GM04503 (cell line): ENCODE measurements at regions not wholly inside any gene's neighbourhood (a gene's known extent, or its start where the extent isn't known, plus 50 kb on each side); places are given as distances from the start of the nearest gene placed in this dataset.

Experiments
- DNase-seq: peaks from one replicate; pipeline ENCODE4 v3.0.0-alpha.2; 2012; ENCODE audit warnings: low read depth

GRCh38 chr3:124545891-124546290, 184.4 kb upstream of the UMPS start:
- DNase-seq = no peak

GRCh38 chr3:124552224-124552623, 178.0 kb upstream of the UMPS start:
- DNase-seq = no peak

GRCh38 chr3:124553178-124553577, 177.1 kb upstream of the UMPS start:
- no peak for DNase-seq

DNA sequence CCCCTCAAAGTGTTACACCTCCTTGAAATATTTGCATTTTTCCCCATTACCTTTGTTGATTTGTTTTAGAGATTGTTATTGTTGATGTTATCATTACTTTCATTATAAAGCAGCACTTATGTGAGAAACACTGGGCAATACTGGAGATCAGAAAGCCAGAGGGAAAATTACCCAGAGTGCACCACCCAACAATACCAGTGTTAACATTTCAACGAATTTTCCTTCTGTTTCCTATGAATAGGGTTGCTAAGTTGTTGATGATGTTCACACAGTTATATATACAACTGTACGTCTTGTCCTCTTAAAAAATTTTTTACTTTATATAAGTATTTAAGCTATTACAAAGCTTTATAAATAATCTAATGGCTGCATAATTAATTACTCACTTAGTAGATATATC, 173.6 kb upstream of the UMPS start:
- DNase-seq = no peak

DNA sequence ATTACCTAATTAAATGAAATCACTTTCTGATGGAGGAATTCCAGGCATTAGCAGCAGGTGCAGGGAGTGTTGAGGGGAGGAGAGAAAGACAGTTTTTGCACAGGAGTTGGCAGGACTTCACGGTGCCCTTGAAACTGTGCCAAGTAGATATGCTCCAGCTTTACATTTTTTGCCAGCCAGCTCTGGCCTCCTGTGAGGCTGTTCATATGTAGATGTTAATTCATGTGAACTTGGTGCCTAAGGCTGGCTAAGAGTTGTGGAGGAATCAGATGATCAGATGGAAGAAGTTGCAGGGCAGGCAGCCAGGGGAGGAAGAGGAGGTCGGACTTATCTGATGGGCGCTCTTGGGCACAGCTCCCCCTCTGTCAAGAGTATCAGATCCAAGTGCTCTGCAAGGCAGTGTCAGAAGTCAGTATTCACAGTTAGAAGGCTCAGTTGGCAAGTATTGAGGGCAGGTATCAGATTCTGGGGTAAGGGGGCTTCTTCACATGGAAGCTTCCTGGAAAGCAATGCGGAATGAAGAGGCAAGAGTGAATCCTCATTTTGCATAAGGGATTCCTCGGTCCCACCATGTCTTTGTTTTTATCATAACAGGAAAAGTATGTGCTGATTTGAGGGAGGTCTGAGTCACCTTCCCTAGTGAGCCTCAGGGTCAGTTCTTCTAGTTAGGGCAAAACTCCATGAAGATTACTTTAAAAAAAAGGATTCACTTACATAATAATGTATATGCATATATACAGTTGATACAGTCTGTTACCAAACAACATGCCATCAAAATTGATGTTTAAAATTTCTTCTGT, 172.6 kb upstream of the UMPS start:
- no peak for DNase-seq

- DNase-seq = peak; percentile 91
These were observed 171.0 kb upstream of the UMPS start for GRCh38 chr3:124558991-124559845.

DNA sequence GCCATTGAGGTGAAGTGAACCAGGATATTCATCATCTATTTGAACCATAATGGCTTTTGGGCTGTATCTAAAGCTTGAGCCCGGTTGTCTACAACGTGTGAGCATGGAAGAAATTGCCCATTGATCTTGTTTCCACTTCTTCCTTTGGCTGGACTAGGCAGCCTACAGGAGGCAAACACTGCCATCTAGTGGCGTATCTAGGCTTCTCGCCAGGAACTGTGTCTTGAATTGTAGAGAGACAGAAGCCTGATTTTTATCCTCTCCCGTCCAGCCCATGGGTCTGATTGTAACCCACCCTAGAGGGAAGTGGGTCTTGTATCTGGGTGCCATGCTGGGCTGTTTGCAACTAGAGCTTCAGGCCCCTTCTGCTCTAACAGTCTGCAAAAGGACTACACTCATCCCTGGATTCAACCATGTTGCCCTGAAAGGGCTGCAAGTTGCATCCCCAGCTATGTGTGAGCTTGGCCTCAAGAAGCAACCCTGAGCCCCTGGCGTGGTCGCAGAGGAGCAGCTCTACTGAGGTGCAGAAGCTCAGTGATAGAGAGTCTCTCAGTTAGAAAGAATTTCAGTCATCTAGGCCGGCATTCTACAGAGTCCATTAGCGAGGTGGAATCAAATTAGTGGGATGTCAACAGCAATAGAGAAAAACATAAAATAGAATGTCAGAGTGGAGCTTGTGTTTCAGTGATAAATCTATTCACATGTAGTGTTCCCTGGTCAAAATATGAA, 170.2 kb upstream of the UMPS start:
- no peak for DNase-seq

DNA sequence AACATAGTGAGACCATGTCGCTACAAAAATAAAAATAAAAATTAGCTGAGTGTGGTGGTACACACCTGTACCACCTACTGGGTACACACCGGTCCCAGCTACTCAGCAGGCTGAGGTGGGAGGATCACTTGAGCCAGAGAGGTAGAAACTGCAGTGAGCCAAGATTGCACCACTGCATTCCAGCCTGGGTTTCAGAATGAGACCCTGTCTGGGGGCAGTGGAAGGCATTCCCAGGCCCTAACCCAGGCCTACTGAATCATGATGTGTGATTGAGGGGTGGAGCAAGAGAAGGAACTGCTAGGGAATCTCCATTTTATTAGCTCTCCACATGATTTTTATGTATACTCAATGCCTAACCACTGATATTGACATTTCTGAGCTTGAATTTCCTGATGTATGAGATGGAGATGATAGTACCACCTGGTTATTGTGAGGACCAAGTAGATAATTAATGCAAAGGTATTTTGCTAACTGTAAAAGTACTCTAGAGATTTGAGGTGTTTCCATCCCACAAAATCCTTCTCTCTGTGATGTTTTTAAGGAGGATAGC, 169.5 kb upstream of the UMPS start:
- DNase-seq = no peak

DNA sequence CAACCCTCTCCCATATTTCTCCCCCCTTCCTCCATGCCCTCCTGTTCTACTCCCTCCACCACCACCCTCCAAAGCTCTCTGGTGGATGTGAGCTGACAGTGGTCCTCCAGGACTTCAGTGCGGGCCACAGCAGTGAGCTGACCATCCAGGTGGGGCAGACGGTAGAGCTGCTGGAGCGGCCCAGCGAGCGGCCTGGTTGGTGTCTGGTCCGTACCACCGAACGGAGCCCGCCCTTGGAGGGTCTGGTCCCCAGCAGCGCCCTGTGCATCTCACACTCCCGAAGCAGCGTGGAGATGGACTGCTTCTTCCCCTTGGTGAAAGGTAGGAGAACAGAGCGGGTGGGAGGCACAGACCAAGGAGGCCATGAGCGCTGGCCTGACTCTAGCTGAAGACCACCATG, 167.5 kb upstream of the UMPS start:
- DNase-seq = no peak

GRCh38 chr3:124563376-124563775, 166.9 kb upstream of the UMPS start:
- DNase-seq = no peak

DNA sequence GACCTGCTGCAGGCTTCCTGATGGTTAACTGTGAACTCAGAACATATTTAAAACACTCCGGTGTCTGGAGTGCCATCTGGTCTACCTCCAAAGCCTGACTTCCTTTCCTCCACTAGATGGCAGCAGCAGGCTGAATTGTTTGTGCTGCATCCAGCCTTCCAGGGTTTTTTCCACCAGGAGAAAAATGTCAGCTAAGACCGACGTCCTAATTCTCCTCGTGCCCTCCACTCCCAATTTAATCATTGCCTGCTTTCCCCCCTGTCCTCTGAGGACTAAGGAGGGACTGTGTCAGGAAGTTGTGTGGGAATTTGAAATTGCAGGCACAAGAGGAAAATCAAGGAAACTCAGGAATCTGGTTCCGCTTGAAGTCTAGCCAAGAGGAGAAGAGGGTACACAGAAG, 165.2 kb upstream of the UMPS start:
- DNase-seq = no peak

DNA sequence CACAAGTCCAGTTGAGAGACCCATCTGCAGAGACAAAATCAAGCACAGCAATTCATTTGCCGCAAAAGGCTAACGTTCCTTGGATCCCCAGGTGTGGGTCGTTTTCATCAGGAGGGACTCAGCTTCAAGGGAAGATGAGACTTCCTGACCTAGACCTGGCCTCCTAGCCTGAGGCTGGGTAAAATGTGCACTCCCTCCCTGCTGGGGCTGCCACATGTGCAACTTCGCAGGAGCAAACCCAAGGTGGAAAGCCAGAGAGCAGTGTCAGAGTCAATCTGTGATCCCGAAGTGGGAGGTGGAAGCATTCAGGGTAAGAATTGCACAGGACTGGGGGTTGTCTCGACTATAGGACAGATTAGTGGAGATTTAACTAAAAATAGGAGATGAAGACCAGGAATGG, 164.7 kb upstream of the UMPS start:
- DNase-seq = no peak

GRCh38 chr3:124566701-124567100, 163.6 kb upstream of the UMPS start:
- DNase-seq = no peak

GRCh38 chr3:124567179-124567578, 163.1 kb upstream of the UMPS start:
- no peak for DNase-seq

DNA sequence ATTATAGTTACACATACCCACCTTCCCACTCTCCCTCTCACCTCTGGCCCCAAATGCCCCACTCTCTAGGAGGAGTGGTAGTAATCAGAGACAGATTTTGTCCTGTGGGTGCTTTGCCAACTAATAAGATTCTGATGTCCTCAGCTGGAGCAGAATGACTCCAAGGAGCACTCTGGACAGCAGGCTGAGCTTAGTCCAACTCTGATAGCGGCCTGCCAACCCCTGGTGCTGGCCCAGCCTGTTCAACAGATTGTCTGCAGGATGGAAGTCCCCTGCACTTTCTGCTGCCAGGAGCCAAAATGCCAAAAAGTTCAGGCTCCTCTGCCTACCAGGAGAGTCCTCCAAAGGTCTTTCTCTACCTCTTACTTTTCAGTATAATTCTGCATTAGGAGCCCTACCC, 160.5 kb upstream of the UMPS start:
- DNase-seq = no peak

GRCh38 chr3:124570232-124570631, 160.0 kb upstream of the UMPS start:
- no peak for DNase-seq

DNA sequence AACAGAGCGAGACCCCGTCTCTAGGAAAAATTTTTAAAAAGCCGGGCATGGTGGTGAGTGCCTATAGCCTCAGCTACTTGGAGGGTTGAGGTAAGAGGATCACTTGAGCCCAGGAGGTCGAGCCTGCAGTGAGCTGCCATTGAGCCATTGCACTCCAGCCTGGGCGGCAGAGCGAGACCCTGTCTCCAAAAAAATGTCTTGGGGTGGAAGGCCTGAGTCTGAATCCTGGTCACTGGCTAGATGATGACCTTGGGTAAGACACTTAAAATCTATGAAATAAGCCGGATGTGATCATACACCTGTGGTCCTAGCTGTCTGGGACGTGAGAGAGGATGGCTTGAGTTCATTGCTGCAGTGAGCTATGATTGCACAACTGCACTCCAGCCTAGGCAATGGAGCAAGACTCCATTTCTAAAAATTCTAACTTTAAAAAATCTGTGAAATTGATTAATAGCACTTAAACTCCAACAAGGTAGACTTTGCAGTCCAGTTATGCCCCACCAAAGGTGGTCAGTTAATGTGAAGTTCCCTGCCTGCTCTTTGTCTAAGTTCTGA, 157.3 kb upstream of the UMPS start:
- no peak for DNase-seq

- no peak for DNase-seq
These were observed 156.2 kb upstream of the UMPS start for GRCh38 chr3:124574012-124574411.

GRCh38 chr3:124576565-124577493, 153.4 kb upstream of the UMPS start:
- no peak for DNase-seq

- no peak for DNase-seq
These were observed 152.6 kb upstream of the UMPS start for GRCh38 chr3:124577494-124578167.
